WTC11 (cell line): ENCODE measurements at regions not wholly inside any gene's neighbourhood (a gene's known extent, or its start where the extent isn't known, plus 50 kb on each side); places are given as distances from the start of the nearest gene placed in this dataset.
"Not testable (repeated sequence)": the region's sequence is repeated elsewhere in the genome, so short reads cannot be mapped to it uniquely, and the experiment has no call there.

Source experiments
- ATAC-seq: fragments of 200-7000 bp; cut with Tn5 transposase; 2 replicates; pipeline ENCODE4 v1.10.0; 2021; ENCODE audit warnings: mild to moderate bottlenecking, moderate library complexity
- CTCF ChIA-PET: fragments of 300-600 bp; sonication (Branson Sonifier 250); formaldehyde crosslinking; loops from one replicate; lab custom pipeline; 2021; ENCODE audit warnings: antibody characterized with exemption; lab: Charles Lee
- POLR2A ChIA-PET: fragments of 350-600 bp; sonication (Branson Sonifier 250); formaldehyde crosslinking; loops from one replicate; lab custom pipeline; 2021; ENCODE audit warnings: antibody characterized with exemption; lab: Charles Lee
- DNase-seq: peaks from one replicate; pipeline ENCODE4 v3.0.0; 2021; ENCODE audit warnings: low spot score
- H3K27ac Mint-ChIP-seq: 2 replicates; pipeline ENCODE4 v1.8.0; 2021; ENCODE audit warnings: mixed read lengths
- H3K27me3 Mint-ChIP-seq: 2 replicates; pipeline ENCODE4 v1.8.0; 2021; ENCODE audit warnings: low read depth, mild to moderate bottlenecking, moderate library complexity, mixed read lengths
- H3K36me3 Mint-ChIP-seq: 2 replicates; pipeline ENCODE4 v1.8.0; 2021; ENCODE audit warnings: mixed read lengths
- H3K4me1 Mint-ChIP-seq: 2 replicates; pipeline ENCODE4 v1.8.0; 2022; ENCODE audit warnings: mixed read lengths
- H3K4me3 Mint-ChIP-seq: 2 replicates; pipeline ENCODE4 v1.8.0; 2021; ENCODE audit warnings: mild to moderate bottlenecking, moderate library complexity, mixed read lengths
- H3K9me3 Mint-ChIP-seq: 2 replicates; pipeline ENCODE4 v1.8.0; 2021; ENCODE audit warnings: mixed read lengths
- ATF3 ChIP-seq: sonication (generic); formaldehyde crosslinking; conservative IDR thresholded peaks from 2 replicates; pipeline ENCODE4 v1.8.1; 2022; ENCODE audit warnings: mild to moderate bottlenecking, missing genetic modification reagents
- CBFB ChIP-seq: sonication (generic); formaldehyde crosslinking; IDR thresholded peaks from 2 replicates; pipeline ENCODE4 v1.8.1; 2022; ENCODE audit warnings: mild to moderate bottlenecking, low read depth, missing genetic modification reagents
- CDX4 ChIP-seq: fragments of 250-450 bp; sonication (Bioruptor Pico); IDR thresholded peaks from 2 replicates; pipeline ENCODE4 v1.9.0; 2021; ENCODE audit warnings: moderate library complexity, mild to moderate bottlenecking, inconsistent platforms, borderline replicate concordance
- CREM ChIP-seq: sonication (generic); formaldehyde crosslinking; IDR thresholded peaks from 2 replicates; pipeline ENCODE4 v1.8.1; 2022; ENCODE audit warnings: mild to moderate bottlenecking, missing genetic modification reagents, moderate library complexity
- EMX1 ChIP-seq: fragments of 250-450 bp; sonication (Bioruptor Pico); IDR thresholded peaks from 2 replicates; pipeline ENCODE4 v1.8.0; 2021; ENCODE audit warnings: mild to moderate bottlenecking
- FOXK1 ChIP-seq: sonication (generic); formaldehyde crosslinking; IDR thresholded peaks from 2 replicates; pipeline ENCODE4 v1.8.0; 2022; ENCODE audit warnings: mild to moderate bottlenecking, moderate library complexity, missing genetic modification reagents
- NFATC4 ChIP-seq: fragments of 250-450 bp; sonication (Bioruptor Pico); IDR thresholded peaks from 2 replicates; pipeline ENCODE4 v1.9.0; 2021; ENCODE audit warnings: mild to moderate bottlenecking
- NFE2L1 ChIP-seq: sonication (generic); formaldehyde crosslinking; IDR thresholded peaks from 2 replicates; pipeline ENCODE4 v1.8.1; 2023; ENCODE audit warnings: missing genetic modification reagents
- NR3C1 ChIP-seq: sonication (generic); formaldehyde crosslinking; conservative IDR thresholded peaks from 2 replicates; pipeline ENCODE4 v1.8.1; 2023; ENCODE audit warnings: low read depth, mild to moderate bottlenecking, missing genetic modification reagents
- RELA ChIP-seq: sonication (generic); formaldehyde crosslinking; IDR thresholded peaks from 2 replicates; pipeline ENCODE4 v1.8.1; 2022; ENCODE audit warnings: missing genetic modification reagents, mild to moderate bottlenecking, borderline replicate concordance
- SMAD3 ChIP-seq: sonication (generic); formaldehyde crosslinking; IDR thresholded peaks from 2 replicates; pipeline ENCODE4 v1.8.0; 2022; ENCODE audit warnings: missing genetic modification reagents, mild to moderate bottlenecking, borderline replicate concordance
- TEAD1 ChIP-seq: sonication (generic); formaldehyde crosslinking; IDR thresholded peaks from 2 replicates; pipeline ENCODE4 v1.8.0; 2022; ENCODE audit warnings: mild to moderate bottlenecking, missing genetic modification reagents
- ZNF121 ChIP-seq: sonication (generic); formaldehyde crosslinking; IDR thresholded peaks from 2 replicates; pipeline ENCODE4 v1.8.0; 2023; ENCODE audit warnings: missing genetic modification reagents
- ZNF263 ChIP-seq: sonication (generic); formaldehyde crosslinking; IDR thresholded peaks from 2 replicates; pipeline ENCODE4 v1.8.1; 2022; ENCODE audit warnings: low read depth, mild to moderate bottlenecking, moderate library complexity, missing genetic modification reagents
- ZNF416 ChIP-seq: fragments of 250-450 bp; sonication (Bioruptor Pico); IDR thresholded peaks from 2 replicates; pipeline ENCODE4 v1.9.0; 2021; ENCODE audit warnings: mild to moderate bottlenecking, inconsistent platforms
- TF ChIP-seq, protein P1 (sequence below): fragments of 250-450 bp; sonication (Bioruptor Pico); IDR thresholded peaks from 2 replicates; pipeline ENCODE4 v1.9.0; 2021; ENCODE audit warnings: mild to moderate bottlenecking
- TF ChIP-seq, protein P2 (sequence below): fragments of 250-450 bp; sonication (Bioruptor Pico); conservative IDR thresholded peaks from 2 replicates; pipeline ENCODE4 v1.9.0; 2021; ENCODE audit warnings: mild to moderate bottlenecking
- TF ChIP-seq, protein P3 (sequence below): sonication (generic); formaldehyde crosslinking; IDR thresholded peaks from 2 replicates; pipeline ENCODE4 v1.8.0; 2022; ENCODE audit warnings: missing genetic modification reagents
- TF ChIP-seq, protein P4 (sequence below): sonication (generic); formaldehyde crosslinking; IDR thresholded peaks from 2 replicates; pipeline ENCODE4 v1.8.1; 2023; ENCODE audit warnings: mild to moderate bottlenecking, moderate library complexity, missing genetic modification reagents

GRCh38 chr3:124346487-124346886 is 354.6 kb upstream of the ROPN1 start:
- TF ChIP-seq, protein P1, sequence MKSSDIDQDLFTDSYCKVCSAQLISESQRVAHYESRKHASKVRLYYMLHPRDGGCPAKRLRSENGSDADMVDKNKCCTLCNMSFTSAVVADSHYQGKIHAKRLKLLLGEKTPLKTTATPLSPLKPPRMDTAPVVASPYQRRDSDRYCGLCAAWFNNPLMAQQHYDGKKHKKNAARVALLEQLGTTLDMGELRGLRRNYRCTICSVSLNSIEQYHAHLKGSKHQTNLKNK (CRISPR knock-in tag): no peak
- TF ChIP-seq NR3C1 (CRISPR knock-in tag) (no peak), RELA (CRISPR knock-in tag) (no peak), NFATC4 (CRISPR knock-in tag) (no peak)
- TF ChIP-seq, protein P2, sequence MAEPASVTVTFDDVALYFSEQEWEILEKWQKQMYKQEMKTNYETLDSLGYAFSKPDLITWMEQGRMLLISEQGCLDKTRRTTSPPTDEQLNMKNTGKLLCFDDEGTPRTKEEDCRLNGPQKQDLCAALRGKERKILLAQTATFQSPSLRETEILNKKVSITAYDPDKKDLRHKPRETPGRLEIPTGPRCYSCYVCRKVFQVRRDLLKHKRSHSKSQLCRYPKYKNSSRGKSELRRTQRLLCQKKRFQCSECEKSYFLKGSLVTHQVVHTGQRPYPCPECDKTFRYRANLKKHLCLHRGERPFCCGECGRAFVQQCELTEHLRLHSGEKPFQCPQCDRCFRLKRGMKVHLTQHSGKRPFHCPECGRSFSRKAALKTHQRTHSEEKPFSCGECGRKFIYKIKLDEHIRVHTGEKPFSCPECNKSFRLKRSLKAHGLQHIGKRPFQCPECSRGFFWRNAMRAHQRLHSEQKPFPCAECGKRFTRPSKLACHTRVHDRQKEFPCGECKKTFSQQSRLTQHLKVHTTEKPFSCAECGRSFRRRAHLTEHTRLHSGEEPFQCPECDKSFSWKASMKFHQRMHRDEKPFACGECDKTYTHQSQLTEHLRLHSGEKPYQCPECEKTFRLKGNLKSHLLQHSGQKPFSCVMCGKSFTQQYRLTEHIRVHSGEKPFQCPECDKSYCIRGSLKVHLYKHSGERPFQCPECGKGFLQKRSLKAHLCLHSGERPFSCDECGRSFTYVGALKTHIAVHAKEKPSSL (CRISPR knock-in tag): no peak

GRCh38 chr3:124347418-124347817 is 355.5 kb upstream of the ROPN1 start:
- ChIA-PET CTCF (interaction anchor here (0.6 to 1.0 kb wide), 2 partner anchors 121 to 314 kb away, joined by 3 to 4 read pairs; partner anchors contain the start of gene KALRN), POLR2A (no interaction called here)
- H3K36me3 Mint-ChIP-seq: no peaks in the 10 kb centered on the region
- peaks cover 5% of the 10 kb centered on the region; the same call in 1 of the 2 replicates for H3K4me1 Mint-ChIP-seq
- DNase-seq: no peak
- H3K4me3 Mint-ChIP-seq: no peak overlapping the region
- no peak for ATAC-seq
- no peak overlapping the region for H3K27ac Mint-ChIP-seq
- no peaks in the 10 kb centered on the region for H3K27me3 Mint-ChIP-seq
- peaks cover 5% of the 10 kb centered on the region for H3K9me3 Mint-ChIP-seq
- TF ChIP-seq EMX1 (CRISPR knock-in tag) (no peak), CBFB (CRISPR knock-in tag) (no peak), ATF3 (CRISPR knock-in tag) (no peak), ZNF416 (no peak), NFE2L1 (CRISPR knock-in tag) (no peak), FOXK1 (CRISPR knock-in tag) (no peak), ZNF121 (CRISPR knock-in tag) (no peak), CDX4 (no peak), CREM (CRISPR knock-in tag) (no peak), SMAD3 (CRISPR knock-in tag) (no peak), ZNF263 (no peak), TEAD1 (CRISPR knock-in tag) (no peak)
- TF ChIP-seq, protein P3, sequence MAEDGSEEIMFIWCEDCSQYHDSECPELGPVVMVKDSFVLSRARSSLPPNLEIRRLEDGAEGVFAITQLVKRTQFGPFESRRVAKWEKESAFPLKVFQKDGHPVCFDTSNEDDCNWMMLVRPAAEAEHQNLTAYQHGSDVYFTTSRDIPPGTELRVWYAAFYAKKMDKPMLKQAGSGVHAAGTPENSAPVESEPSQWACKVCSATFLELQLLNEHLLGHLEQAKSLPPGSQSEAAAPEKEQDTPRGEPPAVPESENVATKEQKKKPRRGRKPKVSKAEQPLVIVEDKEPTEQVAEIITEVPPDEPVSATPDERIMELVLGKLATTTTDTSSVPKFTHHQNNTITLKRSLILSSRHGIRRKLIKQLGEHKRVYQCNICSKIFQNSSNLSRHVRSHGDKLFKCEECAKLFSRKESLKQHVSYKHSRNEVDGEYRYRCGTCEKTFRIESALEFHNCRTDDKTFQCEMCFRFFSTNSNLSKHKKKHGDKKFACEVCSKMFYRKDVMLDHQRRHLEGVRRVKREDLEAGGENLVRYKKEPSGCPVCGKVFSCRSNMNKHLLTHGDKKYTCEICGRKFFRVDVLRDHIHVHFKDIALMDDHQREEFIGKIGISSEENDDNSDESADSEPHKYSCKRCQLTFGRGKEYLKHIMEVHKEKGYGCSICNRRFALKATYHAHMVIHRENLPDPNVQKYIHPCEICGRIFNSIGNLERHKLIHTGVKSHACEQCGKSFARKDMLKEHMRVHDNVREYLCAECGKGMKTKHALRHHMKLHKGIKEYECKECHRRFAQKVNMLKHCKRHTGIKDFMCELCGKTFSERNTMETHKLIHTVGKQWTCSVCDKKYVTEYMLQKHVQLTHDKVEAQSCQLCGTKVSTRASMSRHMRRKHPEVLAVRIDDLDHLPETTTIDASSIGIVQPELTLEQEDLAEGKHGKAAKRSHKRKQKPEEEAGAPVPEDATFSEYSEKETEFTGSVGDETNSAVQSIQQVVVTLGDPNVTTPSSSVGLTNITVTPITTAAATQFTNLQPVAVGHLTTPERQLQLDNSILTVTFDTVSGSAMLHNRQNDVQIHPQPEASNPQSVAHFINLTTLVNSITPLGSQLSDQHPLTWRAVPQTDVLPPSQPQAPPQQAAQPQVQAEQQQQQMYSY (CRISPR knock-in tag): no peak
- TF ChIP-seq, protein P4, sequence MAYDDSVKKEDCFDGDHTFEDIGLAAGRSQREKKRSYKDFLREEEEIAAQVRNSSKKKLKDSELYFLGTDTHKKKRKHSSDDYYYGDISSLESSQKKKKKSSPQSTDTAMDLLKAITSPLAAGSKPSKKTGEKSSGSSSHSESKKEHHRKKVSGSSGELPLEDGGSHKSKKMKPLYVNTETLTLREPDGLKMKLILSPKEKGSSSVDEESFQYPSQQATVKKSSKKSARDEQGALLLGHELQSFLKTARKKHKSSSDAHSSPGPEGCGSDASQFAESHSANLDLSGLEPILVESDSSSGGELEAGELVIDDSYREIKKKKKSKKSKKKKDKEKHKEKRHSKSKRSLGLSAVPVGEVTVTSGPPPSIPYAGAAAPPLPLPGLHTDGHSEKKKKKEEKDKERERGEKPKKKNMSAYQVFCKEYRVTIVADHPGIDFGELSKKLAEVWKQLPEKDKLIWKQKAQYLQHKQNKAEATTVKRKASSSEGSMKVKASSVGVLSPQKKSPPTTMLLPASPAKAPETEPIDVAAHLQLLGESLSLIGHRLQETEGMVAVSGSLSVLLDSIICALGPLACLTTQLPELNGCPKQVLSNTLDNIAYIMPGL (CRISPR knock-in tag): no peak
- TF ChIP-seq, all 79 proteins: peak for 0

More at GRCh38 chr3:124346487-124346886, 354.6 kb upstream of the ROPN1 start:
- DNase-seq: no peak
- ChIA-PET CTCF (no interaction called here), POLR2A (no interaction called here)
- no peak for ATAC-seq
- Mint-ChIP-seq H3K27me3 (no peaks in the 10 kb centered on the region), H3K4me3 (no peak overlapping the region), H3K27ac (no peak overlapping the region), H3K36me3 (no peaks in the 10 kb centered on the region), H3K4me1 (no peaks in the 10 kb centered on the region), H3K9me3 (peaks cover 5% of the 10 kb centered on the region)

- H3K36me3 Mint-ChIP-seq, H3K27ac Mint-ChIP-seq, H3K4me3 Mint-ChIP-seq, CTCF ChIA-PET, DNase-seq, ATAC-seq, H3K27me3 Mint-ChIP-seq, H3K4me1 Mint-ChIP-seq, POLR2A ChIA-PET, H3K9me3 Mint-ChIP-seq: not testable (repeated sequence)
Measured at GRCh38 chr3:124348555-124348954, 356.6 kb upstream of the ROPN1 start.
